ENCODE measurements at regions not wholly inside any gene's neighbourhood (a gene's known extent, or its start where the extent isn't known, plus 50 kb on each side); places are given as distances from the start of the nearest gene placed in this dataset.

DNA sequence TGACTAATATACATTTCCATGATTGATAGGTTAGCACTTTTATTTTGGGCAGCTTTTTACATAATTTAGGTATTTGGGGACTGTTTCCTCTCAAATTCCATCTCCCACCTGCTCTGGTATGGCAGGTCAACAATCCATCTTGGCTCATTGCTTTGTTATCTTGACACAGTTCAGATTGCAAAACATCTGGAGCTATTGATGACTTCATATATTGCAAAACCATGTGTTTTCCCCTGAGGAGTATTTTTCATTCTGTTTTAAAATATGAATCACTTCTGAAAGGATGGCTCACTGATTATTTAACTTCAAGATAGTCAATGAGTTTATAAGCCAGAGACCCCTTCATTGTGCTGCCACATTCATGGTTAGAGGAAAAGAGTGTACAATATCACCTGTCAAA is 1206.0 kb upstream of the C9orf72 start:
- Histone ChIP-seq H3K4me3 (ENCODE audit: low read depth, low read length) (no peak overlapping the region), H3K27me3 (ENCODE audit: control insufficient read depth, insufficient read depth, low read length) (no peaks in the 10 kb centered on the region), H3K36me3 (ENCODE audit: control insufficient read depth, insufficient read depth, low read length) (no peaks in the 10 kb centered on the region)
- TF ChIP-seq, protein P1, sequence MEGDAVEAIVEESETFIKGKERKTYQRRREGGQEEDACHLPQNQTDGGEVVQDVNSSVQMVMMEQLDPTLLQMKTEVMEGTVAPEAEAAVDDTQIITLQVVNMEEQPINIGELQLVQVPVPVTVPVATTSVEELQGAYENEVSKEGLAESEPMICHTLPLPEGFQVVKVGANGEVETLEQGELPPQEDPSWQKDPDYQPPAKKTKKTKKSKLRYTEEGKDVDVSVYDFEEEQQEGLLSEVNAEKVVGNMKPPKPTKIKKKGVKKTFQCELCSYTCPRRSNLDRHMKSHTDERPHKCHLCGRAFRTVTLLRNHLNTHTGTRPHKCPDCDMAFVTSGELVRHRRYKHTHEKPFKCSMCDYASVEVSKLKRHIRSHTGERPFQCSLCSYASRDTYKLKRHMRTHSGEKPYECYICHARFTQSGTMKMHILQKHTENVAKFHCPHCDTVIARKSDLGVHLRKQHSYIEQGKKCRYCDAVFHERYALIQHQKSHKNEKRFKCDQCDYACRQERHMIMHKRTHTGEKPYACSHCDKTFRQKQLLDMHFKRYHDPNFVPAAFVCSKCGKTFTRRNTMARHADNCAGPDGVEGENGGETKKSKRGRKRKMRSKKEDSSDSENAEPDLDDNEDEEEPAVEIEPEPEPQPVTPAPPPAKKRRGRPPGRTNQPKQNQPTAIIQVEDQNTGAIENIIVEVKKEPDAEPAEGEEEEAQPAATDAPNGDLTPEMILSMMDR (IDR thresholded peaks at IDR 0.05; ENCODE audit: insufficient read depth, low read length, poor library complexity, severe bottlenecking): no peak
- DNase-seq (ENCODE audit: low read depth): no peak

DNA sequence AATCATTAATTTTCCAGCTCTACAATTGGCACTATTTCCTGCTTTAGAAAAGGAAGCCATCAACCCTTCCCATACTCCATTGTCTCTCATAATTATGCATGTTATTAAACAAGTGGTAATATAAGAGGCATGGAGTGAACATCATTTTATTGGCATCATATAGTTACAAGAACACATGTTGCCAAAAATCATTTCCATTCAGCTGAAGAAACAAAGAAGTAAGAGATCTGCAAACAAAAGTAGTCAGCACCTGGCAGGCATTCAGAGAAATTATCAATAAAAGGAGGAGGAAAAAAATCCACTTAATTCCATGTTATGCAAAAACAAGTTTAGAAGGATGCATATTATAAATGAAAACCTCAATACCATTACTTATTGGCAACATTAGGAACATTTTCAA is 1208.2 kb upstream of the C9orf72 start:
- H3K4me3 ChIP-seq (ENCODE audit: low read depth, low read length): no peak overlapping the region
- no peaks in the 10 kb centered on the region for H3K36me3 ChIP-seq (ENCODE audit: control insufficient read depth, insufficient read depth, low read length)
- no peaks in the 10 kb centered on the region for H3K27me3 ChIP-seq (ENCODE audit: control insufficient read depth, insufficient read depth, low read length)
- DNase-seq (ENCODE audit: low read depth): no peak
- TF ChIP-seq, protein P1 (IDR thresholded peaks at IDR 0.05; ENCODE audit: insufficient read depth, low read length, poor library complexity, severe bottlenecking): no peak

DNA sequence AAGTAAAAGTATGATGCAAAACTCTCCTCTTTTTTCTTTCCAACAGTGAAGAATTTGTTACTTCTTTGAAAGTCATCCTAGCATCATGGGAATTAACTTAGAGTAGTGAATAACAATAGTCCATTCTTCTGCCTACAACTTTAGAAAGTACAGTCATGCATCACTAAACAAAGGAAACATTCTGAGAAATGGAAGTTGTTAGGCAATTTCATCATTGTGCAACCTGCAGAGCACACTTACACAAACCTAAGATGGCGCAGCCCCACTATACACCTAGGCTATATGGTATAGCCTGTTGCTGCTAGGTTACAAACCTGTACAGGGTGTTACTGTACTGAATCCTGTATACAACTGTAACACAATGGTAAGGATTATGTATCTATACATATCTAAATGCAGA is 1209.3 kb upstream of the C9orf72 start:
- H3K4me3 ChIP-seq (ENCODE audit: low read depth, low read length): no peak overlapping the region
- H3K27me3 ChIP-seq (ENCODE audit: control insufficient read depth, insufficient read depth, low read length): no peaks in the 10 kb centered on the region
- DNase-seq (ENCODE audit: low read depth): peak; percentile 61
- H3K36me3 ChIP-seq (ENCODE audit: control insufficient read depth, insufficient read depth, low read length): no peaks in the 10 kb centered on the region
- TF ChIP-seq, protein P1 (IDR thresholded peaks at IDR 0.05; ENCODE audit: insufficient read depth, low read length, poor library complexity, severe bottlenecking): no peak

DNA sequence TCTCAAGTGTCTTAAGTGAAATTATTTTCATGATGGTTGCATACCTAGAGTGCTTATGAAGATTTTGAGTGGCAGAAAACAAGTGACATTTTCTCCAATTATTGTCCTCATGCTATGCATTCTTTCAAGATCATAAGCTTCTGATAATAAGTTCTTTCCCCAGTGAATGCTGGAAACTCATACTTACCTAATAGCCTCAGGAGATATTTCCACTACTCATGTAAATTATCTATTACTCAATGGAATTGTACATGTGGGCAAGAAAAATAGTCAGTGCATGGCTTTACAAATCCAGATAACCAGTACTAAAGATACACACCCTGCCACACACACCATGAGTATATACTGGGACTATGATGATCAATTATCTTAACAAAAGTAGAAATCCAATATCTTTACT is 1219.4 kb upstream of the C9orf72 start:
- TF ChIP-seq, protein P1 (IDR thresholded peaks at IDR 0.05; ENCODE audit: insufficient read depth, low read length, poor library complexity, severe bottlenecking): no peak
- H3K36me3 ChIP-seq (ENCODE audit: control insufficient read depth, insufficient read depth, low read length): no peaks in the 10 kb centered on the region
- H3K27me3 ChIP-seq (ENCODE audit: control insufficient read depth, insufficient read depth, low read length): no peaks in the 10 kb centered on the region
- no peak overlapping the region for H3K4me3 ChIP-seq (ENCODE audit: low read depth, low read length)
- DNase-seq (ENCODE audit: low read depth): no peak

DNA sequence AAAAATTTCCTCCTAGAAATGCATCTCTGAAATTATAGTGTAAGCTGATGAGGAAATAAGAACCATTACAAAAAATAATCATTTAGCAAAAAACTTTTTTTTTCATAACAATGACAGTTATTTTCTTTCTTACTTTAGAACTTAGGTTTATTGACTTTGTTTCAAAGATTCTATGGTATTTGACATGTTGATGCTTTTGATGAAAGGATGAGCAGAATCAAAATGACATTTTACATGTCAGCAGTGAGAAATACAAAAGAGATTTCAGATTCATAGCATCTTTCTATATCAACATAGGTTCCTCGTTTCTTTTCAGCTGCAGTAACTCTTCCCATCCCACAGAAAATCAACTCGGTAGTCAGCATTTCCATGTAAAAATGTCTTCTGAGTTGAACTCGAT is 1226.6 kb upstream of the C9orf72 start:
- TF ChIP-seq, protein P1 (IDR thresholded peaks at IDR 0.05; ENCODE audit: insufficient read depth, low read length, poor library complexity, severe bottlenecking): no peak
- Histone ChIP-seq H3K27me3 (ENCODE audit: control insufficient read depth, insufficient read depth, low read length) (no peaks in the 10 kb centered on the region), H3K4me3 (ENCODE audit: low read depth, low read length) (no peak overlapping the region), H3K36me3 (ENCODE audit: control insufficient read depth, insufficient read depth, low read length) (no peaks in the 10 kb centered on the region)
- DNase-seq (ENCODE audit: low read depth): no peak

DNA sequence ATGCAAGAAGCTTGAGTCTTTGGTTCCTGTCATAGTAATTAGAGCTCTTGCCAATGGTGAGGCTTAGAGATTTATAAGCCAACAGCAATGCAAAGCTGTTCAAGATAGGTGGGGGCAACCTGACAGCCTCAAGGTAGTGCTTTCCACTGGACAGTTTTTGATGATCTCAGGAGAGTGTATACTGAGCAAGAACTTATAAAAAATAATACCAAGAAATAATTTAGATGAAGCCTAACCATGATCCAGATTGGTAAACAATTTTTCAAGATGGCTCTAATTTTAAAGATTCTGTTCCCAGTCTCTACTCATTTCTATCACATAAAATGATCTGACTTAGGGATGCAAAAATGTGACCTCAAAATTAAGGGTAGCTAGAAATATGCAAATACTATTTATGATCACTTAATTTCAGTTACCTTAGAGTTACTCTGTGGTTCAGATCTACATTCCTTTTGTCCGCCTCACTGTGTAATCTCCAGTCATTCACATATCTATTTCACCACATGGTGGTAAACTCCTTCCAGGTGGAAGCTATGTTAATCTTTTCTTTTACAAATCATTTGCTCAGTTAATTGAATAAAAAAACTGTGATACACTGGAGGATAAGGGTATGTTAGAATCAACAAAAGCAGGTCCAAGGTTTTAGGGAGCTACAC is 1228.0 kb upstream of the C9orf72 start:
- peak; percentile 60 for DNase-seq (ENCODE audit: low read depth)
- TF ChIP-seq, protein P1 (IDR thresholded peaks at IDR 0.05; ENCODE audit: insufficient read depth, low read length, poor library complexity, severe bottlenecking): no peak
- no peaks in the 10 kb centered on the region for H3K27me3 ChIP-seq (ENCODE audit: control insufficient read depth, insufficient read depth, low read length)
- no peak overlapping the region for H3K4me3 ChIP-seq (ENCODE audit: low read depth, low read length)
- no peaks in the 10 kb centered on the region for H3K36me3 ChIP-seq (ENCODE audit: control insufficient read depth, insufficient read depth, low read length)

All from kidney epithelial cell (primary cell).